NOMO-1 (cell line): ENCODE measurements at regions not wholly inside any gene's neighbourhood (a gene's known extent, or its start where the extent isn't known, plus 50 kb on each side); places are given as distances from the start of the nearest gene placed in this dataset.

Experiments
- DNase-seq, 2 experiments: peaks; one replicate each; lab custom pipeline; 2025; ENCODE audit not compliant: unreplicated experiment in 2 of 2; lab: John Stamatoyannopoulos, UW

DNA sequence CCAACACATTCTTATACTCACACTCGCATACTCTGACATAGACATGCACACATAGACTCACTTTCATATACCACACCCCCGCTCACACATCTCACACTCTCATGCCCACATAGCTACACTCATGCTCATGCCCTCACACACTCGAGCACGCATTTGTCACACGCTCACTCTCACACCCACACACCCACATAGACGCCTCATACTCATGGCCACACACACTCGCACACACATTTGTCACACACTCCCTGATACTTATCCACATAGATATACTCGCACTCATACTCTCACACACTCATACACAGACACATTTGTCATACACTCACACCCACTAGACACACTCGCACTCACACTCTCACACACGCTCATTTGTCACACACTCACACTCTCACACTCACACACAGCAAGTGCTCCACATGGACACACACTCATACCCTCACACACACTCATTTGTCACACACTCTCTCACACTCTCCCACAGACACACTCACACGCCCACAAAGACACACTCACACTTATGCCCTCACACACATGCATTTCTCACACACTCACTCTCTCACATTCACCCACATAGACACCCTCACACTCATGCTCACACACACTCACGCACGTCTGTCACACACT lies 50.9 kb downstream of the TNP1 start:
- DNase-seq = no peak

DNA sequence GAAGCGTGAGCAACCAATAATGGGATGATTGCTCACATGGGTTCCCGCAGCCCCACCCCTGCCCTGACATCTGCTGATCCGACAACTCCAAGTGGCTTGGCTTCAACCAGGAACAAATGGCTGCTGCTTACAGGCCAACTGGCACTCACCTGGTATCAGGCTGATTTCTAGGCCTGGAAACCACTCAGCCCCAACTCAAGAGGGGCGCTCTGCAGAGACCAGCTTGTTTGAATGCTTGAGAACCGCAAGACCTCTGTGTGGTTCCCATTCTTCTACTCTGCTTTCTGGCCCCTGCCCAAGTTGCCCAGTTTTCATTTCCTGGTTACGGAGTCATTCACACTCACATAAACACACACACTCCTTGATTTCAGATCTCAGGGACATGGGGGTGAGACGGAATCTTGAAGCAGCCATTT lies 52.0 kb downstream of the TNP1 start:
- no peak for DNase-seq

GRCh38 chr2:216804357-216805350 lies 55.2 kb downstream of the TNP1 start:
- no peak for DNase-seq

GRCh38 chr2:216803791-216804190 lies 56.1 kb downstream of the TNP1 start:
- DNase-seq = no peak

DNA sequence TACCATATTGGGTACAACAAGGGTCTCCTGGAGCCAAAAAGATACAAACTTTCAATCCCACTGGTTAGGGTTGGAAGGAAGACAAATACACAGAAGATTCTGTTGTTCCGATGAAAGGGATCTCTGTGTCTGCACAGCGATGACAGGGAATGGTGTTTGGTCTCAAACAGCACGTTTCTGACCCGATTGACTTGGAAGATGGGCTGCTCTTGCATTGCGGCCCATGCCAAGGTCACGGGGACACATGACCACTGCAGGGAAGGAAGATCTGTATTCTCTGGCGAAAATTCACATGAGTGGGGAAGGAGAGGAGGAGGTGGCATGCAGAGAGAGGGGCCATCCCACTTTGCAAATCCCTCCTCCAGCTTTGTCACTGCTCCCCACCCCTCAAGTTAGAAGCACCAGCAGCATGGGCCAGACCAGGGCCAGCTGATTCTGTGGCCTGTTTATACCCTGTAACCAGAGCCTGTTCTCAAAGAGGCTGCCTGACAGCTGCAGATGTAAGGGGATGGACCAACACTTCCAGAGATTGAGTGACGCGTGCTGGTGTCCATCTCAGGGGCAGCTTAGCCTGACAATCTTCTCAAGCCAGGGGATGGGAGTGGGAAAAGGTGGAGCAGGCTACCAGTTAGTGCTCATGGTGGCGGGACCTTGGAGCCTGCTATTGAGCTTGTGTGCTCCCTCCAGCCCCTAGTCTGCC lies 57.2 kb downstream of the TNP1 start:
- DNase-seq = no peak

- no peak for DNase-seq
Measured at GRCh38 chr2:216800836-216801235, 59.0 kb downstream of the TNP1 start.

DNA sequence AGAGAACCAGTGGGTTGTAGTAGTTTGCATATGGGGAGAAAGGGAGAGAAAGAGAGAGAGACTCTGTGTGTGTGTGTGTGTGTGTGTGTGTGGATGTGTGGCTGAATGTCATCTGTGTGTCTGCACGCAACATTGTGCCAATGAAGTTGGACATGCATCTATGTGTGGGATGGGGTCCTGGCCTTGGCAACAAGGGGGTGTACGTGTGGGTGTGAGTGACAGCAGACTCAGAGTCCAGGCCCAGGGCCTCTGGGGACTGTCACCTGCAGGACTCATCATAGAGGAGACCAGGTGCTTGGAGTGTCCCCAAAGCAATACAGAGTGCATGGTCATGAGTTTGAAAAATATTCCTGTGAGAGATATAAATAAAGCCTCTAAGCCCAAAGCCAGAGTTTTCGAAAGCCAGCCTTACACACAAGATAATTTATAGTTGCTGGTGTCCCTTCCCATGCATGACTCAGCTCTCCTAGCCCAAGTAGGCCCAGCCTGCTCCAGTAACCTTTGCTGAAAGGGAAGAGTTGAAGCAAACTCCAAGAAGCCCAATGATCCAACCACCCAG lies 59.9 kb downstream of the TNP1 start:
- no peak for DNase-seq

DNA sequence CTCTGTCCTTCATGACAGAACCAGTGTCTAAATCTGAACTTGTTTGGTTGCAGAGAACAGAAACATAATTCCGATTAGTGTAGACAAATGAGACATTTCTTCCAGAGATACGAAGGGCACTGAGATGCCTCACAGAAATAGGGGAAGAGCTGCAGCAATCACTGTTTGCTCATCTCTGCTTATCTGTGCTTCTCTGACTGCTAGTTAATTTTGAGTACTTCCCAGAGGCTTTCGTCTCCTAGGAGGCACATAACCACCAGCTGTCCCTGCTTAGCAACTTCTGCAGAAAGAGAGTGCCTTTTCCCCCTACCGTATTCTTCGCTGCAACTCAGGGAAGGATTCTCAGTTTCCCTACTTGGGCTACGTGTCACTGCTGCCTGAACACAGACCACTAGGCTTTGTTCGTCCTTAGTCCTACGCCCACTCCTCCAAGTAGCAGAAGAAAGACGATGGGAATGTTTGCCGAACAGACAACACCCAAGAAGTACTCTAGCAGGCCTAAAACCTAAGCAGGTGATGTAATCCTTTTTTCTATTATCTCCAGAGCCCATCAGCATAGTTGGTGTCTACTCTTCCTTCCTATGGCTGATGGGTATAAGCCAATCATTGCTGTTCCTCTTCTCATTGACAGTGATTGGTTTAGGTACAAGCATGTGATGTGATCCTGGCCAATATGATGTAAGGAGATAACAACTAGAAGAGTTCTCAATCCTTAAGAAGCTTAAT lies 63.6 kb downstream of the TNP1 start:
- DNase-seq = no peak

GRCh38 chr2:216793386-216793785 lies 66.5 kb downstream of the TNP1 start:
- no peak for DNase-seq

- DNase-seq = no peak
Measured at GRCh38 chr2:216792222-216793021, 67.4 kb downstream of the TNP1 start.

DNA sequence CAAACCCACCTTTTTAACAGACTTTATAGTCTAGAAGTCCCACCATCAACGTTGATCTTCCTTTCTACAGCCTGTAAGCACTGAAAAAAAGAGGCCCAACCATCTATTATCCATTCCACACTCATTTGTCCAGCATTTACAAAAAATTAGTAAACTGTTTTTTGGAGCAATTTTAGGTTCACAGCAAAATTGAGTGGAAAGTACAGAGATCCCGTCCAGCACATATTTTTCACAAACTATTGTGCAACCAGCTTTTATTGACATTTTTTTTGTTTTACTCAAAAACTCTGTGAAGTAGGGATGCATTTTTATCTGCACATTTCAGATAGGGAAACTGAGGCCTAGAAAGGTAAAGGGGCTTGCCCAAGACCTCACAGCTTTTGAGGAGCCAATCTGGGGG lies 68.6 kb downstream of the TNP1 start:
- DNase-seq = no peak

DNA sequence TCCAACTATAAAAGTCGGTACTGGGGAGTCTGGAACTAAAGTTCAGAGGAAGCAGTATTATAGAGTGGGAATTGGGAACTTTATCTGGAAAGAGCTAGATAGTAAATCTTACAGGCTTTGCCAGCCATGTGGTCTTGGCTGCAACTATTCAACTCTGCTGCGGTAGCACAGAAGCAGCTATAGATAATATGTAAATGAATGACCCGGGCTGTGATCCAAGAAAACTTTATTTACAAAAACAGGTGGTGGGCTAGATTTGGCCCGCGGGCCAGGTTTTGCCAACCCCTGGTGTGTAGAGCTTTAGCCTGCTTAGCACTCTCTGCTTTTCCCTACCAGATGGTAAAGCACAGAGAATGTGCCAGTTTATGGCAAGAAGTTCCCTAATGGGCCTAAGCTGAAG lies 70.8 kb downstream of the TNP1 start:
- DNase-seq = no peak

GRCh38 chr2:216787851-216788540 lies 71.9 kb downstream of the TNP1 start:
- DNase-seq = no peak

DNA sequence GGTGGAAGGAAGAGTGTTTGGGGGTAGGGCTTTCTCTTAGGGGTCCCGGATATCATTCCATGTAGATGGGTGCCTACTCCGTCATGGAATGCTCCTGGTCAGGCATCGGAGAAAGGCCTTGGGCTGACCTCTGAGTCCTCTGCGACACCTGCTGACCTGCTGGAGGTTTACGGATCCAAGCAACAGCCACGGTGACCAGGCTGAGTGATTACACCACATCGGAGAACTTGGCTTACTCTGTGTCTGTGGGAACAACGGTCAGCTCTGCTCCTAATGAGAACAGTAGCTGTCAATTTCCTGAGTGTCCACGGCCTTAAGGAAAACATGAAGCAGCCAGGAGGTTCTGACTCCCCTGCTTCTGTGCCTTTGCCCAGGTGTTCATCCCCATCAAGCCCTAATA lies 73.2 kb downstream of the TNP1 start:
- DNase-seq = no peak

GRCh38 chr2:216784456-216784855 lies 75.4 kb downstream of the TNP1 start:
- no peak for DNase-seq

DNA sequence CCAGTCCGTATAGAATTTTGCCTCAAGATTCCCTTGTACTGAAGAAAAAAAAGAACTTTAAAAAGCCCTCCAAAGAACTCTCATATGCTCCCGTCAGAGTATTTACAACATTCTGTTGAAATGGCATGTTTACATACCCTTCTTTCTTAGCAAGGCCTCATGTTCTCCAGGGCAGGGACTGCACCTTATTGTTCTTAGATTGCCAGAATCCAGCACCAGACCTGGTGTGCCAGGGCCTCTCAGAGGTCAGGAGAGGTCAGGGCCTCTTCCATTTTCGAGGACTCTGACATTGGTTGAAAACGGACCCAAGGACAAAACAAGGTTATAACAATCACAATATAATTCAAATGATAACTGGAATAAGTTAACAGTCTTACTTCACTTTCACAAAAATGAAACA lies 78.2 kb downstream of the TNP1 start:
- no peak for DNase-seq

DNA sequence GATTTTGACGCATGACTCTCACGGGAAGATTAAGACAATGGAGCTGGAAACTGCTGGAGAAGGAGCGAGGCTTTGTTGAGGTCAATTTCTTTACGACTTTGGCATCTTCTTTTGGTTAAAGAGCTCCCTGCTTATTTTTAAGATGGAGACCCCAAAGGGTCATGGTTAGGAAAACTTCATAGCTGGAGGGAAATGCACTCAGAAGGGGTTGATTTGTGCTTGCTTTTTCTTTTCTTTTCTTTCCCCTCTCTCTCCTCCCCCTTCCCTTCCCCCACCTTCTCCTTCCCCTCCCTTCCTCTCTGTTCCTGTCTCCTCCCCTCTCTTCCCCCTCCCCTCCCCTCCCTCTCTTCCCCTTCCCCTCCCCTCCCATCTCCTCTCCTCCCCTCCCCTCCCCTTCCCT lies 79.0 kb downstream of the TNP1 start:
- no peak for DNase-seq

DNA sequence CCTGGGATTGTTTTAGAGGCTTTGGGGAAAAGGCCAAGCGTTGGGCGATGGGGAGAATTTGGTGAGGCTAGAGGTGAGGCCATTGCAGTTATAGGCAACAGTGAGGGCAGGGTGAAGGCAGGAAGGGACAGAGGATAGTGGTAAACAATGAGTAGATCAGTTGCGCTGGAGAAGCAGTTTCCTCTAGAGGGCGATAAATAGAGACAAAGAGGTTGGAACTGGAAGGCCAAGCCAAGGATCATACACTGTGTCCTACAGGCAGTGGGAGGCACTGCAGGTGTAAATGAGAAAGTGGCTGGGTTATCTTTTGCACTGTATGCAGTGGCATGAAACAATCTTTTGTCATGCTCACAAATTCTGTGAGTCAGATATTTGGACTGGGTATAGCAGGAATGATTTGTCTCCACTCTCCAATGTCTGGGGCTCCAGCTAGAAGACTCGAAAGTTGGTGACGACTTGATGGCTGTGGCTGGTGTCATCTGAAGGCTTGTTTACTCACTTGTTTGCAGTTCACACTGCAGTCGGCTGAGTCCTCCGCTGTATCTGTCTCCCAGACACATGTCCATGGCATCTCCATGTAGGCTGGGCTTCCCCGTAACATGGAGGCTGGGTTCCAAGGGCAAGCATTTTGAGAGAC lies 82.1 kb downstream of the TNP1 start:
- peak; percentile 23 to 52 for DNase-seq
